Fibroblast of lung (primary cell): ENCODE measurements at regions not wholly inside any gene's neighbourhood (a gene's known extent, or its start where the extent isn't known, plus 50 kb on each side); places are given as distances from the start of the nearest gene placed in this dataset.

ENCODE experiments used
- DNase-seq, 2 donors: peaks; one replicate each; pipeline versions ENCODE4 v3.0.0 to v3.0.0-alpha.2; 2010; ENCODE audit warnings: low read depth in 2 of 2
- H2AFZ ChIP-seq: 2 replicates; pipeline ENCODE4 v1.5.1; 2012; ENCODE audit warnings: low read length, control low read depth, inconsistent platforms
- H3K27ac ChIP-seq: 2 replicates; pipeline ENCODE4 v1.5.1; 2011; ENCODE audit warnings: low read length, control low read depth; ENCODE audit not compliant: insufficient read depth
- H3K27me3 ChIP-seq: 2 replicates; pipeline ENCODE4 v1.5.1; 2011; ENCODE audit warnings: mild to moderate bottlenecking, low read length; ENCODE audit not compliant: control insufficient read depth, insufficient read depth
- H3K36me3 ChIP-seq: 2 replicates; pipeline ENCODE4 v1.5.1; 2011; ENCODE audit warnings: low read length; ENCODE audit not compliant: control insufficient read depth, insufficient read depth
- H3K4me1 ChIP-seq: 2 replicates; pipeline ENCODE4 v1.5.1; 2011; ENCODE audit warnings: low read length; ENCODE audit not compliant: control insufficient read depth, insufficient read depth; ENCODE audit errors: extremely low read depth
- H3K4me2 ChIP-seq: 2 replicates; pipeline ENCODE4 v1.5.1; 2011; ENCODE audit warnings: low read length, control low read depth; ENCODE audit not compliant: insufficient read depth; ENCODE audit errors: extremely low read depth
- H3K4me3 ChIP-seq, 4 experiments: fragments of 200-600 bp in 1 of 4; sonication (generic) in 1 of 4; replicated peaks in 1 of 4; 2 replicates each; pipeline ENCODE4 v1.5.1; 2011 to 2016; ENCODE audit warnings: low read length in 4 of 4, low read depth in 3 of 4, mild to moderate bottlenecking in 3 of 4, control low read depth in 2 of 4, inconsistent platforms in 1 of 4, mixed read lengths in 1 of 4; ENCODE audit not compliant: insufficient read depth in 1 of 4; ENCODE audit errors: control extremely low read depth in 1 of 4
- H3K79me2 ChIP-seq: 2 replicates; pipeline ENCODE4 v1.5.1; 2012; ENCODE audit warnings: mild to moderate bottlenecking, low read length, inconsistent platforms; ENCODE audit not compliant: control insufficient read depth, insufficient read depth
- H3K9ac ChIP-seq: 2 replicates; pipeline ENCODE4 v1.5.1; 2011; ENCODE audit warnings: mild to moderate bottlenecking, low read length, control low read depth; ENCODE audit not compliant: insufficient read depth
- H3K9me3 ChIP-seq: 2 replicates; pipeline ENCODE4 v1.5.1; 2012; ENCODE audit warnings: low read depth, low read length; ENCODE audit not compliant: control insufficient read depth, insufficient read depth
- H4K20me1 ChIP-seq: 2 replicates; pipeline ENCODE4 v1.5.1; 2011; ENCODE audit warnings: low read length; ENCODE audit not compliant: control insufficient read depth, insufficient read depth; ENCODE audit errors: extremely low read depth
- CTCF ChIP-seq, 2 donors: IDR thresholded peaks in 1 of 2; conservative IDR thresholded peaks in 1 of 2; 1 replicate in 1 of 2; 2 replicates in 1 of 2; pipeline ENCODE4 v1.5.1; 2011 to 2012; ENCODE audit warnings: low read length in 2 of 2, control low read depth in 1 of 2, inconsistent platforms in 1 of 2, low read depth in 1 of 2, mild to moderate bottlenecking in 1 of 2
- EZH2 ChIP-seq: IDR thresholded peaks from 2 replicates; pipeline ENCODE4 v1.5.1; 2012; ENCODE audit warnings: low read length, control low read depth, mild to moderate bottlenecking; ENCODE audit errors: missing control alignments

- no peaks in the 10 kb centered on the region for H4K20me1 ChIP-seq
- no peaks in the 10 kb centered on the region for H3K27me3 ChIP-seq
- no peaks in the 10 kb centered on the region for H3K79me2 ChIP-seq
- H3K4me1 ChIP-seq: no peaks in the 10 kb centered on the region
- no peak overlapping the region for H2AFZ ChIP-seq
- no peaks in the 10 kb centered on the region for H3K9me3 ChIP-seq
- no peaks in the 10 kb centered on the region for H3K36me3 ChIP-seq
- H3K27ac ChIP-seq: no peak overlapping the region
- no peak overlapping the region for H3K4me3 ChIP-seq
- no peak for DNase-seq
- no peak overlapping the region for H3K4me2 ChIP-seq
- no peak overlapping the region for H3K9ac ChIP-seq
- no peak for TF ChIP-seq EZH2
- no peak for TF ChIP-seq CTCF (conservative IDR thresholded peaks at IDR 0.05 in 1 of 2, IDR thresholded peaks at IDR 0.05 in 1 of 2; ENCODE audit: low read depth in 1 of 2, low read length in 2 of 2)
Measured at GRCh38 chr6:76719449-76719848, 647.0 kb upstream of the IMPG1 start.

- Histone ChIP-seq H3K4me3 (no peak overlapping the region), H3K9me3 (no peaks in the 10 kb centered on the region), H3K4me2 (no peak overlapping the region), H3K9ac (no peak overlapping the region), H3K27ac (no peak overlapping the region), H3K27me3 (no peaks in the 10 kb centered on the region), H4K20me1 (no peaks in the 10 kb centered on the region), H3K4me1 (no peaks in the 10 kb centered on the region), H3K79me2 (no peaks in the 10 kb centered on the region), H2AFZ (no peak overlapping the region), H3K36me3 (no peaks in the 10 kb centered on the region)
- no peak for TF ChIP-seq EZH2
- no peak for TF ChIP-seq CTCF (conservative IDR thresholded peaks at IDR 0.05 in 1 of 2, IDR thresholded peaks at IDR 0.05 in 1 of 2; ENCODE audit: low read depth in 1 of 2, low read length in 2 of 2)
- DNase-seq: no peak
Measured at GRCh38 chr6:76708641-76709331, 636.3 kb upstream of the IMPG1 start.

- Histone ChIP-seq H4K20me1 (no peaks in the 10 kb centered on the region), H3K4me2 (no peak overlapping the region), H3K36me3 (no peaks in the 10 kb centered on the region), H3K27ac (no peak overlapping the region), H3K79me2 (no peaks in the 10 kb centered on the region), H3K4me1 (no peaks in the 10 kb centered on the region), H3K9me3 (no peaks in the 10 kb centered on the region), H3K9ac (no peak overlapping the region), H2AFZ (no peak overlapping the region), H3K4me3 (no peak overlapping the region), H3K27me3 (no peaks in the 10 kb centered on the region)
- no peak for TF ChIP-seq CTCF (conservative IDR thresholded peaks at IDR 0.05 in 1 of 2, IDR thresholded peaks at IDR 0.05 in 1 of 2; ENCODE audit: low read depth in 1 of 2, low read length in 2 of 2)
- no peak for TF ChIP-seq EZH2
- no peak for DNase-seq
Measured at GRCh38 chr6:76707630-76708029, 635.2 kb upstream of the IMPG1 start.
